GM12892 (cell line): ENCODE measurements at regions not wholly inside any gene's neighbourhood (a gene's known extent, or its start where the extent isn't known, plus 50 kb on each side); places are given as distances from the start of the nearest gene placed in this dataset.
"Not testable (repeated sequence)": the region's sequence is repeated elsewhere in the genome, so short reads cannot be mapped to it uniquely, and the experiment has no call there.

Experiments
- DNase-seq: peaks from one replicate; pipeline ENCODE4 v3.0.0; 2011; ENCODE audit not compliant: insufficient read length
- FAIRE-seq: peaks from 2 replicates; lab custom pipeline; 2011; peaks lifted over from hg19 to GRCh38; lab: Jason Lieb, UNC
- POLR2A ChIP-seq: IDR thresholded peaks from 2 replicates; pipeline ENCODE4 v1.6.1; 2011; ENCODE audit warnings: low read depth, low read length, control low read depth
- POLR2AphosphoS5 ChIP-seq: IDR thresholded peaks from 2 replicates; pipeline ENCODE4 v1.6.1; 2011; ENCODE audit warnings: low read depth, low read length, control low read depth
- TAF1 ChIP-seq: IDR thresholded peaks from 2 replicates; pipeline ENCODE4 v1.6.1; 2011; ENCODE audit warnings: low read depth, mild to moderate bottlenecking, control low read depth, low read length, borderline replicate concordance

GRCh38 chr5:92023141-92023471, 640.0 kb upstream of the ARRDC3 start:
- TF ChIP-seq POLR2AphosphoS5 (no peak), POLR2A (no peak), TAF1 (no peak)
- FAIRE-seq (no peak), DNase-seq (no peak)

- DNase-seq (no peak), FAIRE-seq (no peak)
- TF ChIP-seq TAF1 (no peak), POLR2AphosphoS5 (no peak), POLR2A (no peak)
Measured at GRCh38 chr5:92022415-92023140, 639.5 kb upstream of the ARRDC3 start.

- TF ChIP-seq TAF1 (no peak), POLR2A (no peak), POLR2AphosphoS5 (no peak)
- DNase-seq = no peak
- no peak for FAIRE-seq
Measured at GRCh38 chr5:92019376-92019990, 636.4 kb upstream of the ARRDC3 start.

- TF ChIP-seq TAF1 (no peak), POLR2AphosphoS5 (no peak), POLR2A (no peak)
- DNase-seq (no peak), FAIRE-seq (no peak)
Measured at GRCh38 chr5:92017776-92018175, 634.7 kb upstream of the ARRDC3 start.

- DNase-seq, FAIRE-seq: not testable (repeated sequence)
Measured at GRCh38 chr5:92011845-92012244, 628.7 kb upstream of the ARRDC3 start.

- FAIRE-seq = no peak
- no peak for DNase-seq
- TF ChIP-seq TAF1 = no peak
- no peak for TF ChIP-seq POLR2AphosphoS5
- no peak for TF ChIP-seq POLR2A
Measured at GRCh38 chr5:92003806-92004205, 620.7 kb upstream of the ARRDC3 start.

- no peak for FAIRE-seq
Measured at GRCh38 chr5:92002721-92003274, 619.7 kb upstream of the ARRDC3 start.

GRCh38 chr5:91998774-91999173, 615.7 kb upstream of the ARRDC3 start:
- no peak for DNase-seq
- no peak for FAIRE-seq
- no peak for TF ChIP-seq POLR2AphosphoS5
- TF ChIP-seq TAF1 = no peak
- no peak for TF ChIP-seq POLR2A

More at GRCh38 chr5:92002721-92003274, 619.7 kb upstream of the ARRDC3 start:
- DNase-seq = no peak
- TF ChIP-seq TAF1 = no peak
- TF ChIP-seq POLR2A = no peak
- no peak for TF ChIP-seq POLR2AphosphoS5

- no peak for DNase-seq
- TF ChIP-seq TAF1 (no peak), POLR2A (no peak), POLR2AphosphoS5 (no peak)
- FAIRE-seq = no peak
Measured at GRCh38 chr5:91983869-91984268, 600.8 kb upstream of the ARRDC3 start.

GRCh38 chr5:91978221-91978882, 595.2 kb upstream of the ARRDC3 start:
- FAIRE-seq (no peak), DNase-seq (no peak)
- no peak for TF ChIP-seq POLR2A

- FAIRE-seq = no peak
- no peak for DNase-seq
- TF ChIP-seq POLR2A = no peak
Measured at GRCh38 chr5:91977579-91977978, 594.5 kb upstream of the ARRDC3 start.

- no peak for TF ChIP-seq TAF1
- no peak for FAIRE-seq
Measured at GRCh38 chr5:91976451-91976850, 593.3 kb upstream of the ARRDC3 start.

More at GRCh38 chr5:91976451-91976850, 593.3 kb upstream of the ARRDC3 start:
- DNase-seq = no peak
